ENCODE measurements at regions not wholly inside any gene's neighbourhood (a gene's known extent, or its start where the extent isn't known, plus 50 kb on each side); places are given as distances from the start of the nearest gene placed in this dataset.

- TF ChIP-seq CTCF (IDR thresholded peaks at IDR 0.05), result no peak
- TF ChIP-seq POLR2A (IDR thresholded peaks at IDR 0.05), result no peak
Measured at GRCh38 chr2:204441316-204441715, 104.0 kb upstream of the PARD3B start.
